GM12864 (cell line): ENCODE measurements at regions not wholly inside any gene's neighbourhood (a gene's known extent, or its start where the extent isn't known, plus 50 kb on each side); places are given as distances from the start of the nearest gene placed in this dataset.
"Not testable (repeated sequence)": the region's sequence is repeated elsewhere in the genome, so short reads cannot be mapped to it uniquely, and the experiment has no call there.

Source experiments
- DNase-seq: peaks from one replicate; pipeline ENCODE4 v3.0.0-alpha.2; 2011; ENCODE audit warnings: low read depth
- H3K4me3 ChIP-seq: 2 replicates; pipeline ENCODE4 v1.5.1; 2011; ENCODE audit warnings: mild to moderate bottlenecking, low read depth, low read length, control low read depth
- CTCF ChIP-seq: IDR thresholded peaks from 2 replicates; pipeline ENCODE4 v1.5.1; 2011; ENCODE audit warnings: low read depth, mild to moderate bottlenecking, moderate library complexity, low read length, control low read depth, inconsistent platforms; ENCODE audit errors: missing control alignments

GRCh38 chr12:105658389-105658788, 327.9 kb downstream of the C12orf75 start:
- no peak for TF ChIP-seq CTCF
- no peak overlapping the region for H3K4me3 ChIP-seq
- no peak for DNase-seq

- H3K4me3 ChIP-seq, result no peak overlapping the region
- no peak for DNase-seq
- no peak for TF ChIP-seq CTCF
Measured at GRCh38 chr12:105659355-105660075, 329.0 kb downstream of the C12orf75 start.

- not testable (repeated sequence) for H3K4me3 ChIP-seq, DNase-seq
Measured at GRCh38 chr12:105664765-105665164, 334.3 kb downstream of the C12orf75 start.

GRCh38 chr12:105665366-105665765, 334.9 kb downstream of the C12orf75 start:
- TF ChIP-seq CTCF, result no peak
- no peak for DNase-seq

GRCh38 chr12:105667973-105668743, 337.7 kb downstream of the C12orf75 start:
- no peak for DNase-seq
- H3K4me3 ChIP-seq, result no peak overlapping the region
- TF ChIP-seq CTCF, result no peak

More at GRCh38 chr12:105665366-105665765, 334.9 kb downstream of the C12orf75 start:
- H3K4me3 ChIP-seq, result no peak overlapping the region

GRCh38 chr12:105670672-105671071, 340.2 kb downstream of the C12orf75 start:
- DNase-seq, result no peak
- no peak for TF ChIP-seq CTCF
- H3K4me3 ChIP-seq, result no peak overlapping the region

- no peak overlapping the region for H3K4me3 ChIP-seq
- DNase-seq, result no peak
- no peak for TF ChIP-seq CTCF
Measured at GRCh38 chr12:105671720-105672119, 341.2 kb downstream of the C12orf75 start.
